ENCODE measurements at regions not wholly inside any gene's neighbourhood (a gene's known extent, or its start where the extent isn't known, plus 50 kb on each side); places are given as distances from the start of the nearest gene placed in this dataset.

GRCh38 chr11:42006766-42007165 is 547.3 kb upstream of the LRRC4C start:
- TF ChIP-seq POLR2AphosphoS5 (IDR thresholded peaks at IDR 0.05): no peak
- TF ChIP-seq, protein P1, sequence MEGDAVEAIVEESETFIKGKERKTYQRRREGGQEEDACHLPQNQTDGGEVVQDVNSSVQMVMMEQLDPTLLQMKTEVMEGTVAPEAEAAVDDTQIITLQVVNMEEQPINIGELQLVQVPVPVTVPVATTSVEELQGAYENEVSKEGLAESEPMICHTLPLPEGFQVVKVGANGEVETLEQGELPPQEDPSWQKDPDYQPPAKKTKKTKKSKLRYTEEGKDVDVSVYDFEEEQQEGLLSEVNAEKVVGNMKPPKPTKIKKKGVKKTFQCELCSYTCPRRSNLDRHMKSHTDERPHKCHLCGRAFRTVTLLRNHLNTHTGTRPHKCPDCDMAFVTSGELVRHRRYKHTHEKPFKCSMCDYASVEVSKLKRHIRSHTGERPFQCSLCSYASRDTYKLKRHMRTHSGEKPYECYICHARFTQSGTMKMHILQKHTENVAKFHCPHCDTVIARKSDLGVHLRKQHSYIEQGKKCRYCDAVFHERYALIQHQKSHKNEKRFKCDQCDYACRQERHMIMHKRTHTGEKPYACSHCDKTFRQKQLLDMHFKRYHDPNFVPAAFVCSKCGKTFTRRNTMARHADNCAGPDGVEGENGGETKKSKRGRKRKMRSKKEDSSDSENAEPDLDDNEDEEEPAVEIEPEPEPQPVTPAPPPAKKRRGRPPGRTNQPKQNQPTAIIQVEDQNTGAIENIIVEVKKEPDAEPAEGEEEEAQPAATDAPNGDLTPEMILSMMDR (IDR thresholded peaks at IDR 0.05): no peak
- no peak for TF ChIP-seq POLR2A (IDR thresholded peaks at IDR 0.05; ENCODE audit: low read depth)
- no peak for TF ChIP-seq EP300 (IDR thresholded peaks at IDR 0.05)

All from esophagus muscularis mucosa (tissue), 4 donors.